Transverse colon (tissue), 4 donors: ENCODE measurements at regions not wholly inside any gene's neighbourhood (a gene's known extent, or its start where the extent isn't known, plus 50 kb on each side); places are given as distances from the start of the nearest gene placed in this dataset.

Source experiments
- POLR2AphosphoS5 ChIP-seq, 3 donors: sonication (generic); formaldehyde crosslinking; IDR thresholded peaks; one replicate each; pipeline ENCODE4 v1.6.1; 2016; ENCODE audit warnings: antibody characterized with exemption in 3 of 3
- TF ChIP-seq, protein P1 (sequence below), 5 experiments: fragments of 200-600 bp in 3 of 5; fragments of 450-650 bp in 2 of 5; sonication (generic) in 3 of 5; IDR thresholded peaks; 1 replicate in 2 of 5; 2 replicates in 3 of 5; pipeline ENCODE4 v1.5.1; 2016 to 2017; ENCODE audit warnings: antibody characterized with exemption in 5 of 5, inconsistent platforms in 3 of 5, mild to moderate bottlenecking in 2 of 5, moderate library complexity in 1 of 5

DNA sequence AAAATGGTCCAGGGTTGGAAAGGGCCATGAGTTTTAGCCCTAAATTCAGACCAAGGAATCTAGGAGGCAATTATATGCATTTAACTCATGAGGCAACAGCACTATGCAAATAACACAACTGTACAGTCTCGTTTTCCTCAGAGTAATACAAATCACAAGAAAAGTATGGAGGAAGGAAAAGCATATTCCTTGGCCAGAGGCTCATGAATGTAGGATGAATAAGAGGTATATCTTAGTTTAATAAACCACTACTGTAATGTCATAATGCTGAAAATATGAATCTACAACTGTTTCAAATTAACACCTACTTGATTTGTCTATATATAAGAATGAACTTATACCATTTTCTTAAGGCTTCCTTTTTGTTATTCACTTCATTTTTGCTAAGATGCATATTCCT, 252.5 kb upstream of the TANK start:
- TF ChIP-seq POLR2AphosphoS5 (IDR thresholded peaks at IDR 0.05): no peak
- TF ChIP-seq, protein P1, sequence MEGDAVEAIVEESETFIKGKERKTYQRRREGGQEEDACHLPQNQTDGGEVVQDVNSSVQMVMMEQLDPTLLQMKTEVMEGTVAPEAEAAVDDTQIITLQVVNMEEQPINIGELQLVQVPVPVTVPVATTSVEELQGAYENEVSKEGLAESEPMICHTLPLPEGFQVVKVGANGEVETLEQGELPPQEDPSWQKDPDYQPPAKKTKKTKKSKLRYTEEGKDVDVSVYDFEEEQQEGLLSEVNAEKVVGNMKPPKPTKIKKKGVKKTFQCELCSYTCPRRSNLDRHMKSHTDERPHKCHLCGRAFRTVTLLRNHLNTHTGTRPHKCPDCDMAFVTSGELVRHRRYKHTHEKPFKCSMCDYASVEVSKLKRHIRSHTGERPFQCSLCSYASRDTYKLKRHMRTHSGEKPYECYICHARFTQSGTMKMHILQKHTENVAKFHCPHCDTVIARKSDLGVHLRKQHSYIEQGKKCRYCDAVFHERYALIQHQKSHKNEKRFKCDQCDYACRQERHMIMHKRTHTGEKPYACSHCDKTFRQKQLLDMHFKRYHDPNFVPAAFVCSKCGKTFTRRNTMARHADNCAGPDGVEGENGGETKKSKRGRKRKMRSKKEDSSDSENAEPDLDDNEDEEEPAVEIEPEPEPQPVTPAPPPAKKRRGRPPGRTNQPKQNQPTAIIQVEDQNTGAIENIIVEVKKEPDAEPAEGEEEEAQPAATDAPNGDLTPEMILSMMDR (IDR thresholded peaks at IDR 0.05): no peak
